ENCODE measurements at regions not wholly inside any gene's neighbourhood (a gene's known extent, or its start where the extent isn't known, plus 50 kb on each side); places are given as distances from the start of the nearest gene placed in this dataset.
"Not testable (repeated sequence)": the region's sequence is repeated elsewhere in the genome, so short reads cannot be mapped to it uniquely, and the experiment has no call there.

GRCh38 chr1:55886856-55887712, 671.9 kb upstream of the USP24 start:
- DNase-seq, result no peak

DNA sequence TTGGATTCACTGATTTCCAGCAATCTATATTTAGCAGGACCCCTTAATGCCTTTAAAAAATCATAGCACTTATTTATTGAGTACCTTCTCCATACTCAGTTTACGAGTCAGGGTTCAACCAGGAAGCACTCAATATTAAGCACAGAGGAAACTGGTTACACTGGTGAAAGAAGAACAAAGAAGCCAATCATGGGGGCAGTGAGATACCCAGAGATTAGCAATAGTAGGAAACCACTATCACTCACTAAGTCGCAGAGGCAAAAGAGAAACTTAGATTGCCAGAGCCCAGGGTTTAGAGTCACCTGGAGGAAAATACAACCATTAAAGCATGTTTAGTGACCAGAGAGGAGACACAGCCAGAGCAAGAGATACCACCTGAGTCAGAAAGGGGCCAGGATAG, 670.5 kb upstream of the USP24 start:
- no peak for DNase-seq

GRCh38 chr1:55882931-55883330, 667.8 kb upstream of the USP24 start:
- no peak for DNase-seq

DNA sequence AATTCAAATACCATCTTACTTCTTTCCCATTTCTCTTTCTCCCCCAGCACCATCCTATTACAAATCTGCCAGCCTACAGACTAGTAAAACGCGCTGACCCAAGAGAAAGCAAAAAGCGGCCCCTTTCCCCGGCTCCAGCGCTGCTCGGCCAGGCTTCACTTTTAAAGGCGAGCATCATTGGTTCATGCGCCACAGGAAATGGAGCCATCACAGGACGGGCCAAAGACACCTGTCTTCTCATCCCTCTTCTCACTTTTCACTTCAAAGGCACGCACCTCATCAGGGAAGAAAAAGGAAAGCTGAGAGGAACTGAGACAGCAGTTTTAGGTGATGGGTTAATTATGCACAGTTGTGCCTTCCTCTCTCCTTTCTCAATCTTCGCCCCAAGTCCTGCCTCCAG, 664.2 kb upstream of the USP24 start:
- no peak for DNase-seq

DNA sequence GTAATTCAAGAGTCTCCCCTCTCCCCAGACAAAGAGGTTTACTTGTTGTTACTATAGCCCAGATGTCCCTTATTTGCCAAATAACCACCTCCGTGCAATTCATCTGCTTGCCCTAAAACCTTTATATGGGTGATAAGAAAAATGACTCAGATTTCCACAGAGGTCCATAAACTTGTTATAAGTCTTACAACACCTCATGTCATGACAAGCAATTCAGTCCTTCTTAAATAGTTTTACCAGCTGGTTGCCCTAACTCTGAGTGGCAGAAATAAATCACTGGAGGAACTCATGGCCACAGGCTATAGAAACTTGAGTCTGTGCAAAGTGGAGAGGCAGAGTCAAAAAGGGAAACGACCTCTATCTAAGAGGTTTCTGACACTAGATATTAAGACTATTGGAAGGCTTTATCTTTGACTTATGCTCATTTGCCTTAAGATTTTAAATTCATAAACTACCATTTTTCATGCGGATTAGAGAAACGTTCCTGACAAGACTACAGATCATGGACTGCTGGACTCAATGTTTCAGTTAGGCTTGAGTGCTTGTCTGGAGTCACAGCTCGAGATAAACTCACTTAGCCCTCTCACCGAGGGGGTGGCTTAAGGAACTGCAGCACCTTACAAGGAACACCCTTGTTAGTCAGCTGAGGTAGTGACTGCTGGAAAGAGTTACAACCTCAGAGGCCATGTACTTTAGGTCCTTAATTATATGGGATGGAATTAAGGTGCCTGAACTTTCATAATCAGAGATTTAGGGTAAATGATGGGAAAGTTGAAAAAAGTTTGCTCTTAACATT, 662.5 kb upstream of the USP24 start:
- DNase-seq, result no peak

GRCh38 chr1:55876276-55877060, 661.3 kb upstream of the USP24 start:
- no peak for DNase-seq

GRCh38 chr1:55870106-55870505, 654.9 kb upstream of the USP24 start:
- no peak for DNase-seq

GRCh38 chr1:55869065-55869464, 653.9 kb upstream of the USP24 start:
- DNase-seq, result peak in 2 of 56 donors; percentile 0

- DNase-seq, result no peak
Observed at GRCh38 chr1:55868026-55868425, 652.9 kb upstream of the USP24 start.

DNA sequence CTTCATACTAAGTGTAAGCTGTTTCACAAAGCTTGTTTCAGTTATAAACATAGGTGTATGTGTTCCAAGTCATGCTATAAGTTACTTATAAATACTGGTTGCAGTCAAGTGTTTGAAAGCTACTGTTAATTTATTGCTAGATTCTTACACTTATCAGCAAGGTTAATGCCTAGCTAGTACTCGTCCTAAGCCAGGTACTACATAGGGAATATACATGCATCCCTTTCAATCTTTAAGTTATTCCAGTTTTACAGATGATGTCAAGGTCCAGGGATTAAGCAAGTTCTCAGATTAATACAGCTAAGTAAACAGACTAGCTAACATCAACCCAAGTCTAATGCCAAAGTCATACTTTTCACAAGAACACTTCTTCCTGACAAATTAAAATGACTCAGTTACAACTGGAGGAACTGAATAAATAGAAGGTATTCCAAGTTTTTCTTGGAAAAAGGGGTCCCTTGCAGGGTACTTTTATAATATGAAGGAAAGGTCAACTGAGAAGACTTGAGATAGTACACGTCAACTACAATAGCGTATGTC, 652.2 kb upstream of the USP24 start:
- DNase-seq, result no peak

GRCh38 chr1:55865778-55866177, 650.6 kb upstream of the USP24 start:
- not testable (repeated sequence) for DNase-seq

GRCh38 chr1:55864251-55864650, 649.1 kb upstream of the USP24 start:
- no peak for DNase-seq

DNA sequence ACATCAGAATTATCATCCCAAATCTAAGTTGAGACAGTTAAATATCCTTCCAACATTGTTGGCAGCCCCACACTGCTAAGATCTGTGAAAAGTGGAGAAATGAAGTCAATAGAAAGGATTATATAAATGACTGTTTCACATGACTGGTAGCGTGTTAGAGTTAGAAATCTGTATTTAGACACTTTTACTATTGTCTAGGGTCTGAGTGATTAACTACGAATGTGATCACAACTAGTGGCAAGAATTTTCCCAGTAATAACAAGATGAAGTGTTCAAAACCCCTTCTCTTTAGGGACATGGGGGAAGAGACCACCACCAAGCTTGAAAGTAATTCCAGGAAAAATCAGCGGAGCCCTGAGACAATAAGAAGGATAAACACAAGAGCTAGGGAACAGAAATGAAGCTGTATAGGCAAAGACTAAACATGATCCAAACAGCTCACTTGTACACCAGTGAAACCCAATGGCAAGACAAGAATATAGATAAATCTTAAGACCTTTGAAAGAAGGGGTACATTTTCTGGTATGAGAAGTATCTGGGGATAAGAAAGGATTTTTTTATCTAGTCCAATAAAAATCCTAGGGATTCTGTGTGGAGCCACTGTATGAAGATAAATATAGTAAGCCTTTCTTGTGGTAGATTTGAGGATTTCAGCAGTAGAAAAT, 646.6 kb upstream of the USP24 start:
- DNase-seq, result no peak

GRCh38 chr1:55860798-55861519, 645.8 kb upstream of the USP24 start:
- no peak for DNase-seq

- no peak for DNase-seq
Observed at GRCh38 chr1:55860326-55860725, 645.2 kb upstream of the USP24 start.

DNA sequence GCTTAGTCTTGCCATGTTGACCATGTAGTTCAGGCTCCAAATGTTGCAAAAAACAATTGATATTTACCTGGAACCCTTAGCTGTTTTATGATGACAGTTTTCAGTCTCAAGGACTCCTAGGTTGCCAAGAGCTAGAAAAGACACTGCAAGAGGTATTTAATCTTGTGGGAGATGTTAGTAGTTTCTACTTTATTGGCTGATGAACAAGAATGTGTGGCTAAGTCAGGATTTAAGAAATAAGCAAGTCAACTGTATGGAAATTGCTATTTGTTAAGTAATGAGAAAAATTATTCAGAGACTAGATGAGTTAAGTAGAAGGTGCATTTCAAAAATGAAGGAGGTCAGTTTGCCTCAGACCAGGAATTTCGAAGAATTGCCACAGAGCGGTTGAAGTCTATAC, 639.7 kb upstream of the USP24 start:
- no peak for DNase-seq

- DNase-seq, result no peak
Observed at GRCh38 chr1:55848906-55849305, 633.7 kb upstream of the USP24 start.

DNA sequence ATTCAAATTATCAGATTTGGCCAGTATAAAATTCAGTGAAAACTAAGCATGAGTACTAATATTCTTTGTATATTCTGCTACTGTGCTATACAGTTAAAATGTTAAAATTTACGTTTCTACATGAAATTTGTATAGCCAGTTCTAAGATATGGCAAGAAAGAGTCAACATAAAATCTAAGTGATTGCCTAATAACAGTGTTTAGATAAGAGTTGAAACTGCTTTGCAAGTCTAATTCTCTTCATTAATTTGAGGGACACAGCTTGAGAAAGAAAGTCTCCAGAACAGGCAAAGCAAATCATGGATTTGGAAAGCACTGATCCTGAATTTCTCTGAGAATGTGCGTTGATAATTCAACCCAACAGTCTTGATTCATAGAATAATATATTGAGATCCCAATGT, 630.9 kb upstream of the USP24 start:
- DNase-seq, result no peak

GRCh38 chr1:55844322-55844721, 629.2 kb upstream of the USP24 start:
- no peak for DNase-seq

DNA sequence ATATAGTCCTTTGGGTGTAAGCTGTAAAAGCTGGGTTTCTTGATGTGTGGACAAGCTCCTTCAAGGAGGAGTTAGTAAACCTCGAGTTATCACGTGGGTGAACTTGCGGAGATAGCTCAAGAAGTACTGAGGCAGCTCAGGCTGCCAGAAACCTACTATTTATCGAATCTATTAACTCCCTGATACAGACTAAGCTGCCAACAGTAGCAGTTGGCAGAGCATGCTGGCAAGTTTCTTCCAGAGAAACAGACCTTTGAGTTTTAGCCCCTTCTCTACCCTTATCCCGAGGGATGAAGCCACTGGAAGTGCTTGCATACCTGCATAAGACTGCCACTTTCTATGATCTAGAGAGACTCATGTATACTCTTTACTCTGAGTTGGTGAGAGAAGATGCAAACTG, 624.5 kb upstream of the USP24 start:
- DNase-seq, result no peak
